PC-9 (cell line): ENCODE measurements at regions not wholly inside any gene's neighbourhood (a gene's known extent, or its start where the extent isn't known, plus 50 kb on each side); places are given as distances from the start of the nearest gene placed in this dataset.

Experiments
- BruUV-seq: library from RNA; stranded (reverse); fragments of 400-500 nt; replicated peaks from 2 replicates; lab custom pipeline; 2021; lab: Mats Ljungman, UMichigan
- CTCF ChIA-PET: fragments of 300-600 bp; sonication (Branson Sonifier 250); formaldehyde crosslinking; loops from one replicate; lab custom pipeline; 2022; ENCODE audit warnings: antibody characterized with exemption; lab: Charles Lee
- POLR2A ChIA-PET: fragments of 300-600 bp; sonication (Branson Sonifier 250); formaldehyde crosslinking; loops from one replicate; lab custom pipeline; 2022; ENCODE audit warnings: antibody characterized with exemption; ENCODE audit not compliant: unreplicated experiment; lab: Charles Lee
- DNase-seq, 2 experiments: peaks; one replicate each; pipeline versions ENCODE4 v3.0.0 to v3.0.0-alpha.2; 2015 to 2022; ENCODE audit warnings: mixed read lengths in 1 of 2
- H2AFZ ChIP-seq: fragments of 200-600 bp; sonication (generic); 2 replicates; pipeline ENCODE4 v1.8.1; 2017; ENCODE audit warnings: antibody characterized with exemption
- H3F3A ChIP-seq: fragments of 200-600 bp; sonication (generic); 2 replicates; pipeline ENCODE4 v1.8.1; 2017; ENCODE audit warnings: antibody characterized with exemption, mild to moderate bottlenecking, low read depth; ENCODE audit not compliant: insufficient read depth
- H3K27ac ChIP-seq: fragments of 200-600 bp; sonication (generic); 2 replicates; pipeline ENCODE4 v1.6.1; 2016; ENCODE audit warnings: mixed run types
- H3K27me3 ChIP-seq: fragments of 200-600 bp; sonication (generic); 2 replicates; pipeline ENCODE4 v1.6.1; 2016; ENCODE audit warnings: low read depth, mixed run types; ENCODE audit not compliant: insufficient read depth
- H3K36me3 ChIP-seq: fragments of 200-600 bp; sonication (generic); 2 replicates; pipeline ENCODE4 v1.6.1; 2016; ENCODE audit warnings: low read depth, mixed run types
- H3K4me1 ChIP-seq: fragments of 200-600 bp; sonication (generic); replicated peaks from 2 replicates; pipeline ENCODE4 v1.6.1; 2016; ENCODE audit warnings: mixed run types; ENCODE audit not compliant: insufficient read depth
- H3K4me2 ChIP-seq: fragments of 200-600 bp; sonication (generic); 2 replicates; pipeline ENCODE4 v1.6.1; 2017; ENCODE audit warnings: mixed run types
- H3K4me3 ChIP-seq: fragments of 200-600 bp; sonication (generic); 2 replicates; pipeline ENCODE4 v1.6.1; 2016; ENCODE audit warnings: mixed run types
- H3K79me2 ChIP-seq: fragments of 200-600 bp; sonication (generic); 2 replicates; pipeline ENCODE4 v1.6.1; 2017; ENCODE audit warnings: low read depth, mixed run types
- H3K9me2 ChIP-seq: fragments of 200-600 bp; sonication (generic); 2 replicates; pipeline ENCODE4 v1.8.1; 2017; ENCODE audit warnings: mild to moderate bottlenecking; ENCODE audit not compliant: insufficient read depth
- H3K9me3 ChIP-seq: fragments of 200-600 bp; sonication (generic); 2 replicates; pipeline ENCODE4 v1.8.1; 2016; ENCODE audit warnings: low read depth; ENCODE audit not compliant: insufficient read depth
- H4K20me1 ChIP-seq: fragments of 200-600 bp; sonication (generic); 2 replicates; pipeline ENCODE4 v1.8.1; 2017; ENCODE audit not compliant: insufficient read depth
- CTCF ChIP-seq: fragments of 200-600 bp; sonication (generic); conservative IDR thresholded peaks from 2 replicates; pipeline ENCODE4 v1.6.1; 2017; ENCODE audit warnings: mixed run types, antibody characterized with exemption, mild to moderate bottlenecking, moderate library complexity
- EZH2 ChIP-seq: fragments of 200-600 bp; sonication (generic); IDR thresholded peaks from 2 replicates; pipeline ENCODE4 v1.8.0; 2017; ENCODE audit warnings: antibody characterized with exemption, low read depth
- intact Hi-C: fragments of 100-400 bp; cut with micrococcal nuclease; formaldehyde crosslinking; loops from one replicate; pipeline ENCODE4 v1.10.0; 2022; ENCODE audit not compliant: unreplicated experiment

GRCh38 chr16:77090062-77090461, 100.9 kb upstream of the MON1B start:
- no peaks in the 10 kb centered on the region for H3K36me3 ChIP-seq
- H3K9me2 ChIP-seq: no peaks in the 10 kb centered on the region
- intact Hi-C loops: no loop called here
- H3F3A ChIP-seq: no peaks in the 10 kb centered on the region
- no peaks in the 10 kb centered on the region for H4K20me1 ChIP-seq
- no peak overlapping the region for H2AFZ ChIP-seq
- DNase-seq: no peak
- peaks cover 57% of the 10 kb centered on the region for H3K27me3 ChIP-seq
- H3K4me2 ChIP-seq: no peak overlapping the region
- H3K79me2 ChIP-seq: no peaks in the 10 kb centered on the region
- H3K27ac ChIP-seq: no peak overlapping the region
- BruUV-seq: no TSS peak
- ChIA-PET CTCF (no interaction called here), POLR2A (no interaction called here)
- no peaks in the 10 kb centered on the region for H3K9me3 ChIP-seq
- H3K4me1 ChIP-seq: no peaks in the 10 kb centered on the region
- no peak for TF ChIP-seq CTCF
- TF ChIP-seq EZH2: no peak
- no peak overlapping the region for H3K4me3 ChIP-seq

GRCh38 chr16:77093309-77093708, 97.7 kb upstream of the MON1B start:
- no peak overlapping the region for H2AFZ ChIP-seq
- H3K4me2 ChIP-seq: no peak overlapping the region
- no peaks in the 10 kb centered on the region for H3K4me1 ChIP-seq
- TF ChIP-seq CTCF: no peak
- no peak for TF ChIP-seq EZH2
- no peaks in the 10 kb centered on the region for H3K9me2 ChIP-seq
- ChIA-PET POLR2A (no interaction called here), CTCF (no interaction called here)
- no peak overlapping the region for H3K4me3 ChIP-seq
- H4K20me1 ChIP-seq: no peaks in the 10 kb centered on the region
- no peak overlapping the region for H3K27ac ChIP-seq
- no peaks in the 10 kb centered on the region for H3K79me2 ChIP-seq
- intact Hi-C loops: no loop called here
- no peaks in the 10 kb centered on the region for H3K36me3 ChIP-seq
- no peaks in the 10 kb centered on the region for H3K9me3 ChIP-seq
- H3K27me3 ChIP-seq: peaks cover 61% of the 10 kb centered on the region
- H3F3A ChIP-seq: no peaks in the 10 kb centered on the region
- DNase-seq: no peak
- no TSS peak for BruUV-seq

- no peaks in the 10 kb centered on the region for H3K4me1 ChIP-seq
- no peaks in the 10 kb centered on the region for H3K36me3 ChIP-seq
- H4K20me1 ChIP-seq: no peaks in the 10 kb centered on the region
- H3F3A ChIP-seq: no peaks in the 10 kb centered on the region
- intact Hi-C loops: no loop called here
- H3K79me2 ChIP-seq: no peaks in the 10 kb centered on the region
- H3K9me3 ChIP-seq: no peaks in the 10 kb centered on the region
- H3K27ac ChIP-seq: no peak overlapping the region
- H2AFZ ChIP-seq: no peak overlapping the region
- DNase-seq: no peak
- no peak overlapping the region for H3K4me2 ChIP-seq
- no TSS peak for BruUV-seq
- TF ChIP-seq EZH2 (no peak), CTCF (no peak)
- no peaks in the 10 kb centered on the region for H3K9me2 ChIP-seq
- H3K4me3 ChIP-seq: no peak overlapping the region
- H3K27me3 ChIP-seq: peaks cover 56% of the 10 kb centered on the region
- CTCF ChIA-PET: no interaction called here
- POLR2A ChIA-PET: no interaction called here
Measured at GRCh38 chr16:77093999-77094398, 97.0 kb upstream of the MON1B start.
